ENCODE measurements at regions not wholly inside any gene's neighbourhood (a gene's known extent, or its start where the extent isn't known, plus 50 kb on each side); places are given as distances from the start of the nearest gene placed in this dataset.

DNA sequence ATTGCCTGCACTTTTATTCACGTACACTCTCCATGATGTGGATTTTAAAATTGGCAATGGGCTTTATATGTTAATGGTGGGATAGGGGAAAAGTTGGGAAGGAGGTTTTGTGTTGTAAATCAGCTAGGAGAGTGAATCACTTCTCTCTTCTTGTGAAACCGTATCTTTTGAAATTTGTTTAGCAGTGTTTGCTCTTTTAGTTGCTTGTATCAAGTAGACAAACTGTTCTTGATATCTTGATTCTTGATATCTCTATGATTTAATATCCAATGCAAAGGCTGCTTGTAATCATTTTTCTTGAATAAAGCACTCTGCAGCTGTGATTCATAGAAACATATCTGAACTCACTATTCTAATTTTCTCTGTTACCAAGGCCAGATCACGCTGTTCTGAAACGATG is 615.1 kb downstream of the CCER1 start:
- TF ChIP-seq, protein P1, sequence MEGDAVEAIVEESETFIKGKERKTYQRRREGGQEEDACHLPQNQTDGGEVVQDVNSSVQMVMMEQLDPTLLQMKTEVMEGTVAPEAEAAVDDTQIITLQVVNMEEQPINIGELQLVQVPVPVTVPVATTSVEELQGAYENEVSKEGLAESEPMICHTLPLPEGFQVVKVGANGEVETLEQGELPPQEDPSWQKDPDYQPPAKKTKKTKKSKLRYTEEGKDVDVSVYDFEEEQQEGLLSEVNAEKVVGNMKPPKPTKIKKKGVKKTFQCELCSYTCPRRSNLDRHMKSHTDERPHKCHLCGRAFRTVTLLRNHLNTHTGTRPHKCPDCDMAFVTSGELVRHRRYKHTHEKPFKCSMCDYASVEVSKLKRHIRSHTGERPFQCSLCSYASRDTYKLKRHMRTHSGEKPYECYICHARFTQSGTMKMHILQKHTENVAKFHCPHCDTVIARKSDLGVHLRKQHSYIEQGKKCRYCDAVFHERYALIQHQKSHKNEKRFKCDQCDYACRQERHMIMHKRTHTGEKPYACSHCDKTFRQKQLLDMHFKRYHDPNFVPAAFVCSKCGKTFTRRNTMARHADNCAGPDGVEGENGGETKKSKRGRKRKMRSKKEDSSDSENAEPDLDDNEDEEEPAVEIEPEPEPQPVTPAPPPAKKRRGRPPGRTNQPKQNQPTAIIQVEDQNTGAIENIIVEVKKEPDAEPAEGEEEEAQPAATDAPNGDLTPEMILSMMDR (IDR thresholded peaks at IDR 0.05) = no peak
- no peak for TF ChIP-seq POLR2A (IDR thresholded peaks at IDR 0.05)
- no peak for TF ChIP-seq EP300 (IDR thresholded peaks at IDR 0.05)
- TF ChIP-seq POLR2AphosphoS5 (IDR thresholded peaks at IDR 0.05) = no peak

All from sigmoid colon (tissue), 4 donors.